DOHH2 (cell line): ENCODE measurements at regions not wholly inside any gene's neighbourhood (a gene's known extent, or its start where the extent isn't known, plus 50 kb on each side); places are given as distances from the start of the nearest gene placed in this dataset.

ENCODE experiments used
- EZH2phosphoT487 ChIP-seq: fragments of 200-600 bp; sonication (generic); IDR thresholded peaks from 2 replicates; pipeline ENCODE4 v1.6.1; 2017; ENCODE audit warnings: borderline replicate concordance, mild to moderate bottlenecking, antibody characterized with exemption, low read length, moderate library complexity, mixed read lengths
- TF ChIP-seq, protein P1 (sequence below): fragments of 200-600 bp; sonication (generic); IDR thresholded peaks from one replicate; pipeline ENCODE4 v1.5.1; 2014; ENCODE audit warnings: antibody characterized with exemption, mild to moderate bottlenecking, low read depth, low read length; ENCODE audit not compliant: poor library complexity, severe bottlenecking

DNA sequence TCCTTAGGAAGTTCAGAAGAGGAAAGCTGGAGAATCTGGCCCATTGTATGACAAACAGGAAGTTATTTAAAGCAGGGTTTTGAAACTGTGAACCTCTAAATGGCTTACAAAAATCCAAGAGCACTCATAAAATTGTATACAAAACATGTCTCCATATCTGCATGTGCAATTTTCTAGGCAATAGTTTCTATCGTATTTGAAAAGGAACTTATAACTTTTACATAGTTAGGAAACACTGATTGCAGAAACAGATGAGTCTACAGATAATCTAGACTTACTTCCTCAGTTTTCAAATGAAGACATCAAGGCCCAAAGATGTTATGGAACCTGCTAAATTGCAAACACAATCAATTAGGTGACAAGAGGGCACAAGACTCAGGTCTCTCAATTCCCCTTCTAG is 53.3 kb upstream of the ETV6 start:
- TF ChIP-seq, protein P1, sequence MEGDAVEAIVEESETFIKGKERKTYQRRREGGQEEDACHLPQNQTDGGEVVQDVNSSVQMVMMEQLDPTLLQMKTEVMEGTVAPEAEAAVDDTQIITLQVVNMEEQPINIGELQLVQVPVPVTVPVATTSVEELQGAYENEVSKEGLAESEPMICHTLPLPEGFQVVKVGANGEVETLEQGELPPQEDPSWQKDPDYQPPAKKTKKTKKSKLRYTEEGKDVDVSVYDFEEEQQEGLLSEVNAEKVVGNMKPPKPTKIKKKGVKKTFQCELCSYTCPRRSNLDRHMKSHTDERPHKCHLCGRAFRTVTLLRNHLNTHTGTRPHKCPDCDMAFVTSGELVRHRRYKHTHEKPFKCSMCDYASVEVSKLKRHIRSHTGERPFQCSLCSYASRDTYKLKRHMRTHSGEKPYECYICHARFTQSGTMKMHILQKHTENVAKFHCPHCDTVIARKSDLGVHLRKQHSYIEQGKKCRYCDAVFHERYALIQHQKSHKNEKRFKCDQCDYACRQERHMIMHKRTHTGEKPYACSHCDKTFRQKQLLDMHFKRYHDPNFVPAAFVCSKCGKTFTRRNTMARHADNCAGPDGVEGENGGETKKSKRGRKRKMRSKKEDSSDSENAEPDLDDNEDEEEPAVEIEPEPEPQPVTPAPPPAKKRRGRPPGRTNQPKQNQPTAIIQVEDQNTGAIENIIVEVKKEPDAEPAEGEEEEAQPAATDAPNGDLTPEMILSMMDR, result no peak
- no peak for TF ChIP-seq EZH2phosphoT487
